Panc1 (cell line): ENCODE measurements at regions not wholly inside any gene's neighbourhood (a gene's known extent, or its start where the extent isn't known, plus 50 kb on each side); places are given as distances from the start of the nearest gene placed in this dataset.

ENCODE experiments used
- CTCF ChIP-seq: fragments of 450-650 bp; IDR thresholded peaks from 2 replicates; pipeline ENCODE4 v1.5.1; 2017; ENCODE audit warnings: mild to moderate bottlenecking
- POLR2AphosphoS5 ChIP-seq: IDR thresholded peaks from 2 replicates; pipeline ENCODE4 v1.6.1; 2012; ENCODE audit warnings: mild to moderate bottlenecking, low read depth, low read length, moderate library complexity
- SIN3A ChIP-seq: IDR thresholded peaks from 2 replicates; pipeline ENCODE4 v1.6.1; 2012; ENCODE audit warnings: low read depth, mild to moderate bottlenecking, low read length, moderate library complexity, borderline replicate concordance; ENCODE audit not compliant: insufficient read depth
- TF ChIP-seq, protein P1 (sequence below), 2 experiments: IDR thresholded peaks; 2 replicates each; pipeline ENCODE4 v1.6.1; 2011 to 2012; ENCODE audit warnings: low read depth in 2 of 2, control low read depth in 1 of 2, low read length in 1 of 2, mild to moderate bottlenecking in 1 of 2, moderate library complexity in 1 of 2; ENCODE audit not compliant: insufficient read depth in 1 of 2

DNA sequence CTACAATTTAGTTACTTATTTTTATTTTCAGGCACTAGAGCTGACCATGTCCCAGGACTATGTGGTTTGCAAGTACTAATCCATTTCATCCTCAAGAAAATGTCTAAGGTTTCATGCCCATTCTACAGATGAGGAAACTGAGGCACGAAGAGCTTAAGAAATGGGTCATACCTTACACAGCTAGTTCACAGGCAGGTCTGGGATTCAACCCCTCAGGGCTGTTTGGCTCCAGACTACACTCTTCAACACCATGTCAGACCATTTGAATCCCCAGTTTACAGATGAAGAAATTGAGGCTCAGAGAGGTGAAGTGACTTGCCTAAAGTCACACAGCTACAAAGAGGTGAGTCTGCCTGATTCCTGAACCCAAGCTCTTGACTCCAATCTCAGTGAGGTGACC, 144.1 kb downstream of the MIAT start:
- TF ChIP-seq SIN3A (no peak), CTCF (no peak), POLR2AphosphoS5 (no peak)
- TF ChIP-seq, protein P1, sequence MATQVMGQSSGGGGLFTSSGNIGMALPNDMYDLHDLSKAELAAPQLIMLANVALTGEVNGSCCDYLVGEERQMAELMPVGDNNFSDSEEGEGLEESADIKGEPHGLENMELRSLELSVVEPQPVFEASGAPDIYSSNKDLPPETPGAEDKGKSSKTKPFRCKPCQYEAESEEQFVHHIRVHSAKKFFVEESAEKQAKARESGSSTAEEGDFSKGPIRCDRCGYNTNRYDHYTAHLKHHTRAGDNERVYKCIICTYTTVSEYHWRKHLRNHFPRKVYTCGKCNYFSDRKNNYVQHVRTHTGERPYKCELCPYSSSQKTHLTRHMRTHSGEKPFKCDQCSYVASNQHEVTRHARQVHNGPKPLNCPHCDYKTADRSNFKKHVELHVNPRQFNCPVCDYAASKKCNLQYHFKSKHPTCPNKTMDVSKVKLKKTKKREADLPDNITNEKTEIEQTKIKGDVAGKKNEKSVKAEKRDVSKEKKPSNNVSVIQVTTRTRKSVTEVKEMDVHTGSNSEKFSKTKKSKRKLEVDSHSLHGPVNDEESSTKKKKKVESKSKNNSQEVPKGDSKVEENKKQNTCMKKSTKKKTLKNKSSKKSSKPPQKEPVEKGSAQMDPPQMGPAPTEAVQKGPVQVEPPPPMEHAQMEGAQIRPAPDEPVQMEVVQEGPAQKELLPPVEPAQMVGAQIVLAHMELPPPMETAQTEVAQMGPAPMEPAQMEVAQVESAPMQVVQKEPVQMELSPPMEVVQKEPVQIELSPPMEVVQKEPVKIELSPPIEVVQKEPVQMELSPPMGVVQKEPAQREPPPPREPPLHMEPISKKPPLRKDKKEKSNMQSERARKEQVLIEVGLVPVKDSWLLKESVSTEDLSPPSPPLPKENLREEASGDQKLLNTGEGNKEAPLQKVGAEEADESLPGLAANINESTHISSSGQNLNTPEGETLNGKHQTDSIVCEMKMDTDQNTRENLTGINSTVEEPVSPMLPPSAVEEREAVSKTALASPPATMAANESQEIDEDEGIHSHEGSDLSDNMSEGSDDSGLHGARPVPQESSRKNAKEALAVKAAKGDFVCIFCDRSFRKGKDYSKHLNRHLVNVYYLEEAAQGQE (IDR thresholded peaks at IDR 0.05; ENCODE audit: insufficient read depth in 1 of 2, low read depth in 2 of 2, low read length in 1 of 2): no peak
